AG09309 (cell line): ENCODE measurements at regions not wholly inside any gene's neighbourhood (a gene's known extent, or its start where the extent isn't known, plus 50 kb on each side); places are given as distances from the start of the nearest gene placed in this dataset.
"Not testable (repeated sequence)": the region's sequence is repeated elsewhere in the genome, so short reads cannot be mapped to it uniquely, and the experiment has no call there.

Source experiments
- DNase-seq: peaks from one replicate; pipeline ENCODE4 v3.0.0-alpha.2; 2010; ENCODE audit warnings: low read depth
- H3K4me3 ChIP-seq: 2 replicates; pipeline ENCODE4 v1.5.1; 2011; ENCODE audit warnings: mild to moderate bottlenecking, low read depth, low read length, moderate library complexity; ENCODE audit not compliant: control insufficient read depth
- CTCF ChIP-seq: IDR thresholded peaks from 2 replicates; pipeline ENCODE4 v1.5.1; 2011; ENCODE audit warnings: mild to moderate bottlenecking, low read depth, low read length, inconsistent platforms; ENCODE audit not compliant: insufficient read depth, control insufficient read depth; ENCODE audit errors: missing control alignments

- no peak for DNase-seq
- TF ChIP-seq CTCF = no peak
- no peak overlapping the region for H3K4me3 ChIP-seq
Observed at GRCh38 chr18:34321066-34321465, 96.4 kb upstream of the NOL4 start.

- H3K4me3 ChIP-seq = no peak overlapping the region
- DNase-seq = no peak
- TF ChIP-seq CTCF = no peak
Observed at GRCh38 chr18:34322365-34323289, 97.9 kb upstream of the NOL4 start.

GRCh38 chr18:34329840-34330239 lies 105.1 kb upstream of the NOL4 start:
- TF ChIP-seq CTCF = no peak
- no peak for DNase-seq
- no peak overlapping the region for H3K4me3 ChIP-seq

- H3K4me3 ChIP-seq = no peak overlapping the region
- TF ChIP-seq CTCF = no peak
- no peak for DNase-seq
Observed at GRCh38 chr18:34330308-34330707, 105.6 kb upstream of the NOL4 start.

GRCh38 chr18:34330907-34331306 lies 106.2 kb upstream of the NOL4 start:
- H3K4me3 ChIP-seq, DNase-seq: not testable (repeated sequence)

GRCh38 chr18:34331343-34331742 lies 106.6 kb upstream of the NOL4 start:
- not testable (repeated sequence) for DNase-seq, H3K4me3 ChIP-seq

- no peak for DNase-seq
- TF ChIP-seq CTCF = no peak
- no peak overlapping the region for H3K4me3 ChIP-seq
Observed at GRCh38 chr18:34339155-34339554, 114.4 kb upstream of the NOL4 start.

GRCh38 chr18:34342960-34343359 lies 118.2 kb upstream of the NOL4 start:
- TF ChIP-seq CTCF = no peak
- DNase-seq = no peak

More at GRCh38 chr18:34342960-34343359, 118.2 kb upstream of the NOL4 start:
- H3K4me3 ChIP-seq = no peak overlapping the region
